ENCODE measurements at regions not wholly inside any gene's neighbourhood (a gene's known extent, or its start where the extent isn't known, plus 50 kb on each side); places are given as distances from the start of the nearest gene placed in this dataset.

GRCh38 chr5:30574761-30575160 lies 618.7 kb upstream of the CDH6 start:
- Histone ChIP-seq H3K27ac (ENCODE audit: low read length, poor library complexity, severe bottlenecking) (no peak overlapping the region), H2AK5ac (ENCODE audit: low read length, severe bottlenecking) (no peak overlapping the region), H2BK5ac (ENCODE audit: low read depth, low read length, poor library complexity, severe bottlenecking) (no peak overlapping the region), H2BK120ac (ENCODE audit: low read depth, low read length) (no peak overlapping the region), H3K14ac (ENCODE audit: low read length in 2 of 2) (no peak overlapping the region), H3K36me3 (ENCODE audit: control insufficient read depth in 1 of 2, insufficient read depth in 2 of 2, low read depth in 1 of 2, low read length in 2 of 2) (no peaks in the 10 kb centered on the region), H4K91ac (ENCODE audit: low read length) (no peak overlapping the region), H3K4ac (ENCODE audit: low read depth in 1 of 2, low read length in 2 of 2) (no peak overlapping the region), H3K4me2 (ENCODE audit: low read length, poor library complexity, severe bottlenecking) (no peak overlapping the region), H3K9ac (ENCODE audit: low read length) (no peak overlapping the region), H3K4me1 (ENCODE audit: control insufficient read depth, insufficient read depth, low read depth, low read length) (peaks cover 3% of the 10 kb centered on the region), H3K4me3 (ENCODE audit: insufficient read depth in 1 of 2, low read depth in 1 of 2, low read length in 2 of 2) (no peak overlapping the region), H3K23ac (ENCODE audit: low read length in 2 of 2) (no peak overlapping the region), H3K18ac (ENCODE audit: low read depth in 1 of 2, low read length in 2 of 2) (no peak overlapping the region), H3K27me3 (ENCODE audit: control insufficient read depth in 1 of 2, insufficient read depth in 1 of 2, low read length in 2 of 2) (no peaks in the 10 kb centered on the region), H2BK12ac (ENCODE audit: low read length in 2 of 2) (no peak overlapping the region), H2BK15ac (ENCODE audit: low read depth, poor library complexity, severe bottlenecking) (no peak overlapping the region), H3K9me3 (ENCODE audit: control insufficient read depth, low read length) (peaks cover 8% of the 10 kb centered on the region), H2AFZ (ENCODE audit: low read depth, low read length) (no peak overlapping the region), H3K79me1 (replicated peaks; ENCODE audit: low read length, poor library complexity, severe bottlenecking) (no peaks in the 10 kb centered on the region), H4K8ac (ENCODE audit: low read length) (no peak overlapping the region)
- DNase-seq = no peak
- WGBS = 100% methylated on average over 1 of the region's 1 CpG

GRCh38 chr5:30572279-30572678 lies 621.2 kb upstream of the CDH6 start:
- Histone ChIP-seq H3K4me1 (ENCODE audit: control insufficient read depth, insufficient read depth, low read depth, low read length) (peaks cover 3% of the 10 kb centered on the region), H2BK15ac (ENCODE audit: low read depth, poor library complexity, severe bottlenecking) (no peak overlapping the region), H3K27me3 (ENCODE audit: control insufficient read depth in 1 of 2, insufficient read depth in 1 of 2, low read length in 2 of 2) (no peaks in the 10 kb centered on the region), H3K9ac (ENCODE audit: low read length) (no peak overlapping the region), H2AK5ac (ENCODE audit: low read length, severe bottlenecking) (no peak overlapping the region), H4K8ac (ENCODE audit: low read length) (no peak overlapping the region), H3K14ac (ENCODE audit: low read length in 2 of 2) (no peak overlapping the region), H3K79me1 (replicated peaks; ENCODE audit: low read length, poor library complexity, severe bottlenecking) (no peaks in the 10 kb centered on the region), H3K27ac (ENCODE audit: low read length, poor library complexity, severe bottlenecking) (no peak overlapping the region), H3K36me3 (ENCODE audit: control insufficient read depth in 1 of 2, insufficient read depth in 2 of 2, low read depth in 1 of 2, low read length in 2 of 2) (no peaks in the 10 kb centered on the region), H3K18ac (ENCODE audit: low read depth in 1 of 2, low read length in 2 of 2) (no peak overlapping the region), H4K91ac (ENCODE audit: low read length) (no peak overlapping the region), H2BK120ac (ENCODE audit: low read depth, low read length) (no peak overlapping the region), H2BK12ac (ENCODE audit: low read length in 2 of 2) (no peak overlapping the region), H3K23ac (ENCODE audit: low read length in 2 of 2) (no peak overlapping the region), H3K4me3 (ENCODE audit: insufficient read depth in 1 of 2, low read depth in 1 of 2, low read length in 2 of 2) (no peak overlapping the region), H2BK5ac (ENCODE audit: low read depth, low read length, poor library complexity, severe bottlenecking) (no peak overlapping the region), H2AFZ (ENCODE audit: low read depth, low read length) (peak overlapping the region; percentile 51), H3K4ac (ENCODE audit: low read depth in 1 of 2, low read length in 2 of 2) (no peak overlapping the region), H3K4me2 (ENCODE audit: low read length, poor library complexity, severe bottlenecking) (no peak overlapping the region), H3K9me3 (ENCODE audit: control insufficient read depth, low read length) (peaks cover 8% of the 10 kb centered on the region)
- 36% methylated on average over 1 of the region's 1 CpG for WGBS
- DNase-seq = no peak

GRCh38 chr5:30561771-30562170 lies 631.7 kb upstream of the CDH6 start:
- Histone ChIP-seq H3K4me2 (ENCODE audit: low read length, poor library complexity, severe bottlenecking) (no peak overlapping the region), H3K79me1 (replicated peaks; ENCODE audit: low read length, poor library complexity, severe bottlenecking) (no peaks in the 10 kb centered on the region), H3K36me3 (ENCODE audit: control insufficient read depth in 1 of 2, insufficient read depth in 2 of 2, low read depth in 1 of 2, low read length in 2 of 2) (no peaks in the 10 kb centered on the region), H2BK15ac (ENCODE audit: low read depth, poor library complexity, severe bottlenecking) (no peak overlapping the region), H3K14ac (ENCODE audit: low read length in 2 of 2) (no peak overlapping the region), H2BK5ac (ENCODE audit: low read depth, low read length, poor library complexity, severe bottlenecking) (no peak overlapping the region), H3K27ac (ENCODE audit: low read length, poor library complexity, severe bottlenecking) (no peak overlapping the region), H3K27me3 (ENCODE audit: control insufficient read depth in 1 of 2, insufficient read depth in 1 of 2, low read length in 2 of 2) (no peaks in the 10 kb centered on the region), H2BK12ac (ENCODE audit: low read length in 2 of 2) (no peak overlapping the region), H3K4ac (ENCODE audit: low read depth in 1 of 2, low read length in 2 of 2) (no peak overlapping the region), H3K9ac (ENCODE audit: low read length) (no peak overlapping the region), H3K23ac (ENCODE audit: low read length in 2 of 2) (no peak overlapping the region), H3K9me3 (ENCODE audit: control insufficient read depth, low read length) (peaks cover 20% of the 10 kb centered on the region), H2AFZ (ENCODE audit: low read depth, low read length) (no peak overlapping the region), H3K18ac (ENCODE audit: low read depth in 1 of 2, low read length in 2 of 2) (no peak overlapping the region), H3K4me1 (ENCODE audit: control insufficient read depth, insufficient read depth, low read depth, low read length) (no peaks in the 10 kb centered on the region), H2BK120ac (ENCODE audit: low read depth, low read length) (no peak overlapping the region), H4K8ac (ENCODE audit: low read length) (no peak overlapping the region), H2AK5ac (ENCODE audit: low read length, severe bottlenecking) (no peak overlapping the region), H4K91ac (ENCODE audit: low read length) (no peak overlapping the region), H3K4me3 (ENCODE audit: insufficient read depth in 1 of 2, low read depth in 1 of 2, low read length in 2 of 2) (no peak overlapping the region)
- WGBS = no CpG with 5 or more reads among the region's 2 CpGs
- no peak for DNase-seq

GRCh38 chr5:30551618-30552017 lies 641.9 kb upstream of the CDH6 start:
- no peak overlapping the region for H3K9ac ChIP-seq (ENCODE audit: low read length)
- H3K27ac ChIP-seq (ENCODE audit: low read length, poor library complexity, severe bottlenecking) = no peak overlapping the region
- H3K9me3 ChIP-seq (ENCODE audit: control insufficient read depth, low read length) = no peaks in the 10 kb centered on the region
- WGBS = 80% methylated on average over 1 of the region's 4 CpGs
- H3K4me3 ChIP-seq (ENCODE audit: insufficient read depth in 1 of 2, low read depth in 1 of 2, low read length in 2 of 2) = no peak overlapping the region
- H3K18ac ChIP-seq (ENCODE audit: low read depth in 1 of 2, low read length in 2 of 2) = no peak overlapping the region
- H4K8ac ChIP-seq (ENCODE audit: low read length) = no peak overlapping the region
- H2AK5ac ChIP-seq (ENCODE audit: low read length, severe bottlenecking) = no peak overlapping the region
- no peaks in the 10 kb centered on the region for H3K27me3 ChIP-seq (ENCODE audit: control insufficient read depth in 1 of 2, insufficient read depth in 1 of 2, low read length in 2 of 2)
- no peak for DNase-seq
- H3K14ac ChIP-seq (ENCODE audit: low read length in 2 of 2) = no peak overlapping the region
- no peak overlapping the region for H2BK5ac ChIP-seq (ENCODE audit: low read depth, low read length, poor library complexity, severe bottlenecking)
- no peaks in the 10 kb centered on the region for H3K79me1 ChIP-seq (replicated peaks; ENCODE audit: low read length, poor library complexity, severe bottlenecking)
- no peak overlapping the region for H2BK120ac ChIP-seq (ENCODE audit: low read depth, low read length)
- no peak overlapping the region for H2BK15ac ChIP-seq (ENCODE audit: low read depth, poor library complexity, severe bottlenecking)
- H4K91ac ChIP-seq (ENCODE audit: low read length) = no peak overlapping the region
- H3K23ac ChIP-seq (ENCODE audit: low read length in 2 of 2) = no peak overlapping the region
- no peaks in the 10 kb centered on the region for H3K4me1 ChIP-seq (ENCODE audit: control insufficient read depth, insufficient read depth, low read depth, low read length)
- no peak overlapping the region for H2BK12ac ChIP-seq (ENCODE audit: low read length in 2 of 2)
- H2AFZ ChIP-seq (ENCODE audit: low read depth, low read length) = no peak overlapping the region
- H3K4ac ChIP-seq (ENCODE audit: low read depth in 1 of 2, low read length in 2 of 2) = no peak overlapping the region
- no peak overlapping the region for H3K4me2 ChIP-seq (ENCODE audit: low read length, poor library complexity, severe bottlenecking)
- no peaks in the 10 kb centered on the region for H3K36me3 ChIP-seq (ENCODE audit: control insufficient read depth in 1 of 2, insufficient read depth in 2 of 2, low read depth in 1 of 2, low read length in 2 of 2)
